NCI-H187 (cell line): ENCODE measurements at regions not wholly inside any gene's neighbourhood (a gene's known extent, or its start where the extent isn't known, plus 50 kb on each side); places are given as distances from the start of the nearest gene placed in this dataset.
"Not testable (repeated sequence)": the region's sequence is repeated elsewhere in the genome, so short reads cannot be mapped to it uniquely, and the experiment has no call there.

Source experiments
- DNase-seq, 2 experiments: peaks; one replicate each; lab custom pipeline; 2025; lab: John Stamatoyannopoulos, UW

GRCh38 chr5:7214906-7215416 lies 181.0 kb upstream of the ADCY2 start:
- no peak for DNase-seq

GRCh38 chr5:7218141-7218540 lies 177.8 kb upstream of the ADCY2 start:
- DNase-seq: no peak

GRCh38 chr5:7220156-7220555 lies 175.8 kb upstream of the ADCY2 start:
- DNase-seq: no peak

- DNase-seq: no peak
Observed at GRCh38 chr5:7221041-7221440, 174.9 kb upstream of the ADCY2 start.

- DNase-seq: no peak
Observed at GRCh38 chr5:7225826-7226225, 170.1 kb upstream of the ADCY2 start.

GRCh38 chr5:7242118-7242710 lies 153.7 kb upstream of the ADCY2 start:
- DNase-seq: no peak

GRCh38 chr5:7244208-7244607 lies 151.7 kb upstream of the ADCY2 start:
- DNase-seq: no peak

- DNase-seq: no peak
Observed at GRCh38 chr5:7245121-7245651, 150.8 kb upstream of the ADCY2 start.

- DNase-seq: no peak
Observed at GRCh38 chr5:7246287-7246686, 149.7 kb upstream of the ADCY2 start.

- no peak for DNase-seq
Observed at GRCh38 chr5:7250004-7250403, 145.9 kb upstream of the ADCY2 start.

GRCh38 chr5:7250611-7251010 lies 145.3 kb upstream of the ADCY2 start:
- DNase-seq: no peak

- DNase-seq: no peak
Observed at GRCh38 chr5:7251132-7251531, 144.8 kb upstream of the ADCY2 start.

GRCh38 chr5:7261049-7261448 lies 134.9 kb upstream of the ADCY2 start:
- no peak for DNase-seq

GRCh38 chr5:7261900-7262299 lies 134.0 kb upstream of the ADCY2 start:
- no peak for DNase-seq

GRCh38 chr5:7263398-7264015 lies 132.4 kb upstream of the ADCY2 start:
- DNase-seq: not testable (repeated sequence)

GRCh38 chr5:7265776-7266175 lies 130.2 kb upstream of the ADCY2 start:
- not testable (repeated sequence) for DNase-seq

GRCh38 chr5:7268722-7269121 lies 127.2 kb upstream of the ADCY2 start:
- DNase-seq: not testable (repeated sequence)

- DNase-seq: no peak
Observed at GRCh38 chr5:7269591-7270274, 126.2 kb upstream of the ADCY2 start.

- no peak for DNase-seq
Observed at GRCh38 chr5:7271435-7272084, 124.4 kb upstream of the ADCY2 start.

- DNase-seq: no peak
Observed at GRCh38 chr5:7272408-7272965, 123.5 kb upstream of the ADCY2 start.

- no peak for DNase-seq
Observed at GRCh38 chr5:7274203-7274602, 121.7 kb upstream of the ADCY2 start.

- not testable (repeated sequence) for DNase-seq
Observed at GRCh38 chr5:7289634-7290033, 106.3 kb upstream of the ADCY2 start.
